ENCODE measurements at regions not wholly inside any gene's neighbourhood (a gene's known extent, or its start where the extent isn't known, plus 50 kb on each side); places are given as distances from the start of the nearest gene placed in this dataset.

DNA sequence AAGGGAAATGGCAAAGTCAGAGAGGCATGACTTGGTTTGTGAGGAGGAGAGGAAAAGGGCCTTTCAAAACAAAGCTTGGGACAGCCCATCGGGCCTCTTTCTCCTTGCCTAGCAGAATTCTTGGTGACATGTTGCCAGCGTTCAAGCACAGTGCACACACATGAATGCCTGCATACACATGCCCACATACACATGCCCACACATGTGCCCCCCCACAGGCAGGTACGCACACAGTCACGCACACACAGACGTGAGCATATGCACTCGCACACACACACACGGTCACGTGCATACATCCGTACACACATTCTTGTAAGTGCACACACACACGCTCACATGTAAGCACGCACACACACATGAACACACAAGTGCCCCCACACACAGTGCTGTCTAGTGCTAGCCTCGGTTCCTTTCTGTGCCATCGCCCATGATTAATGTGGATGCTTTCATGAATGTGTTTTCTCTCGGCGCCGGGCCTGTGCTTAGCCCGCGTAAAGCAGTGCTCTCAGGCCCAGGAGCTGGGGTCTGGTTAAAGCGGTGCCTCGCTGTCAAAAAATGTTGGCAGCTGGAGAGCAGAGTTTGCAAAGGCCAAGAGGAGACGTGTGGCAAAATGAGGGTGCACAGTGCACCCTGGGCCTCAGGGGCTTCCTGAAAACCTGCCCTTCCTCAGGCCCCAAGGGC is 328.8 kb upstream of the DIO3 start:
- POLR2A ChIA-PET = no interaction called here
- CTCF ChIA-PET = no interaction called here

DNA sequence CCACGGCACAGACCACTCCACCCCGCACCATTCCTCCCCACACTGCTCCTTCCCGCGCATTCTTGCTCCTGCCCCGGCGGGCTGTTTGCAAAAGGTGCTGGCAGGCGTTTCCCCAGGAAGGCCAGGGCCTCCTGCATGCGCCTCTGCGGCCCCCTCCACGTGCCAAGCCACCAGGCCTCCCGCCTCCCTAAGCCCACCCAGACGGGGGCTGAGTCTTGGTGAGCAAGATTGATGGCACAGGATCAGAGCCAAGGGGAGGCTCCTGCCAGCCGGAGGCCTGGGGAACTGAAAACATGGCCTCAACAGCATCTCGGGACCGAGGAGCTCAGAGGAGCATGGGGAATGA is 328.3 kb upstream of the DIO3 start:
- POLR2A ChIA-PET = no interaction called here

GRCh38 chr14:101233391-101233790 is 327.9 kb upstream of the DIO3 start:
- ChIA-PET POLR2A (no interaction called here), CTCF (no interaction called here)

More for the DNA sequence above, 328.3 kb upstream of the DIO3 start:
- CTCF ChIA-PET = no interaction called here

DNA sequence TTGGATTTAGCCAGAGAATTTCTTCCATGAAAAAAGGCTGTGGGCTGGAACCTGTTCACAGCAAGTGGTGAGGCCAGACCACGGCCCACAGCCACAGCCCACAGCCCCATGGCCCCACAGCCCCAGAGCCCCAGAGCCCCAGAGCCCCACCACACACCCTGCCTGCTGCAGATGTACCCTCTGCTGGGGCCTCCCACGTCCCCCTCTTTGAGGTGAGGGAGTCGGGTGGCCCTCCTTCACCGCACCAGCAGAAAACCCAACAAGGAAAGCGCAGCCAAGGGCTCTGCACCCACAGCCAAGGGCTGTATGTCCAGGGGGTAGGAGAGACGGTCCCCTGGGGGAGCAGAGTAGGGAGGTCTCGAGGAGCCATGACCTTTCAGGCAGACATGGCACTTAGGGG is 327.5 kb upstream of the DIO3 start:
- CTCF ChIA-PET = no interaction called here
- POLR2A ChIA-PET = interaction anchor here (0.6 kb wide), 1 partner anchor 1916 kb away, joined by 3 read pairs; no protein-coding TSS in a partner anchor

DNA sequence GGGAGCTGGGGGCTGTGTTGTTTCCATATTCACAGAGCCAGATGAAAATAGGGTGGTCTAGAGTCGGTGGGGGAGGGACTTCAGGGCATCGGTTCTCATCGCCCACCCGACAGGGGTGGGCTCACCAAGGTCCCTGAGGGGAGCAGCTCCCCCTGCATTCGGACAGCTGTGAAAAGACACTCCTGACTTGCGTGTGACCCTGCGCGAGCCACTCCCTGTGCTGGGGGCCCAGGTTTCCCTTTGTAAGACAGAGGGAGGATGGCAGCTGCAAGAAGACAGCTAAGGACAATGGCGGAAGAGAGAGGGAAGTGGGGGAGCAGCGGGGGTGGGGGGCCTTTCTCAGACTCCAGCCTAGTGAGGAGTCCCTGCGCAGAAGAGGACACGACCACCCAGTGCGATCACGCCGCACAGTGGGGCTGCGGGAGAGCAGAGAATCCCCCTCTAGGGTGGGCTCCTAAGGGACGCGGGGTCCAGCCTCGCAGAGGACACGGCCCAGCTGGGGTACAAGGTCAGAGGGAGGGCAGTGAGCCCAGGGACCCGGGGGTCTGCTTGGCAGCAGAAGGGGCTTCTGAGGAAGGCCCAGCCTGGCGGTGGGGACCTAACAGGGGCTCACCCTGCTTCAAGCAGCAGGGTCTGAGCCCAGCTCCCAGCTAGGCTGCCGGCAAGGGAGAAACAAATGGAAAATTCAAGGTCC is 326.9 kb upstream of the DIO3 start:
- ChIA-PET POLR2A (interaction anchor here (0.6 kb wide), 1 partner anchor 1916 kb away, joined by 3 read pairs; no protein-coding TSS in a partner anchor), CTCF (no interaction called here)

DNA sequence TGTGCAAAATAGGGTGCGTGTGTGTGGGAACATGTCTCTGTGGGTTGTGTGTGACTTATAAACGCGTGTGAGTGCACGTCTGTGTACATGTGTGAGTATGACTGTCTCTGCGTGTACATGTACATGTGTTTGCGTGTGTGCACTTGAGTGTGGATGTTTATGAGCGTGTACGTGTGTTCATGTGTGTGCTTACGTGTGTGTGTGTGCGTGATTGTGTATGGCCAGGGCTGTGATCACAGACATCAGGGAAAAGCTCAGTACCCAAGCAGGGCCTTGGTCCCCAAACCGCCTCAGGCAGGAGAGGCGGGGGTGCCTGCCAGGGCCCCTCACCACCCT is 326.3 kb upstream of the DIO3 start:
- POLR2A ChIA-PET = no interaction called here
- CTCF ChIA-PET = no interaction called here

- ChIA-PET CTCF (no interaction called here), POLR2A (no interaction called here)
Observed at GRCh38 chr14:101235335-101236103, 325.8 kb upstream of the DIO3 start.

DNA sequence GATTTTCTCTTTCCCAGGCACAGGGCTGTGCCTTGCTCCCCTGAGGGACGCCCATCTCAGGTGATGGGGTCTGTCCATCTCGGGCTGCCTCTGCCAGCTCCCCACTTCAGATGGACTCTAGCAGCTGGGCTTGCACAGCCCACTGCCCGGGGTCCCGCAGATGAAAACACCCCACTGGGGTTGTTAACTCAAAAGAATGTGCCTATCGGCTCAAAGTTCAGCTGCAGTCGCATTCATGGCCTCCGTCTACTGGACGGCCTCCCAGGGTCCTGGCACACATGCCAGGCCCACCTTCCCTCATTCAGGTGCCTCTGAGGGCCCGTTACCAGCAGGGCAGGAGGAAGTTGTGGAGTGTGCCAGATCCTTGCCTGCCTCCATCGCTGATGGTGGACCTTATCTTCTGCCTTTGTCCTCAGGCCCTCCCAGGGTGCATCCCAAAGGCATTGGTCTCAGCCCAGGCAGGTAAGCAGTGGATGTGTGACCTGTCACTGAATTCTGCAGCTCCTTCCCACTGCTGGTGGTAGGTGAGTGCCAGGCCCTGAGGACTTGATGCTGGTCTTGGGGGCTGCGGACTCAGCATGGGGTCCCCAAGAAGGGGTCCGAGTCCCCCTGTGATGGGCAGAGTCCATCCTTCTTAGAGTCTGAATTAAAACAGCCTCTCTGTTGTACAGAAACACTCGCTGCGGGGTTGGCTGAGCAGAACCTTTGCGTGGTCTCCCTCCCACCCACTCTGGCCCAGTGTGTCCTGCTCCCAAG is 324.6 kb upstream of the DIO3 start:
- ChIA-PET POLR2A (no interaction called here), CTCF (no interaction called here)

GRCh38 chr14:101237252-101237616 is 324.1 kb upstream of the DIO3 start:
- POLR2A ChIA-PET = no interaction called here
- CTCF ChIA-PET = no interaction called here

- ChIA-PET POLR2A (no interaction called here), CTCF (no interaction called here)
Observed at GRCh38 chr14:101239065-101239464, 322.2 kb upstream of the DIO3 start.

DNA sequence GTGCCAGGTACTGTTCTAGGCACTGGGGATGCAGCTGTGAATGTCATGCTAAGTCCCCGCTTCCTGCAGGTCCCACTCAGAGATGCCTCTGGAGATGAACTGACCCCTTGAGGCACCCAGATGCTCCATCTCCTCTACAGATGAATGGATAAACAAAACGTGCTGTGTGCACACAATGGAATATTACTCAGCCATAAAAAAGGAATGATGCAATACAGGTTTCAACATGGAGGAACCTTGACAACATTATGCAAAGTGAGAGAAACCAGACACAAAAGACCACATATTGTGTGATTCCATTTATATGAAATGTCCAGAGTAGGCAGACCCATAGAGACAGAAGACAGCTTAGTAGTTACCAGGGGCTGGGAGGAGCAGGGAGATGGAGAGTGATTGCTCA is 320.1 kb upstream of the DIO3 start:
- POLR2A ChIA-PET = no interaction called here
- CTCF ChIA-PET = no interaction called here

- POLR2A ChIA-PET = no interaction called here
- CTCF ChIA-PET = no interaction called here
Observed at GRCh38 chr14:101241807-101242278, 319.5 kb upstream of the DIO3 start.

DNA sequence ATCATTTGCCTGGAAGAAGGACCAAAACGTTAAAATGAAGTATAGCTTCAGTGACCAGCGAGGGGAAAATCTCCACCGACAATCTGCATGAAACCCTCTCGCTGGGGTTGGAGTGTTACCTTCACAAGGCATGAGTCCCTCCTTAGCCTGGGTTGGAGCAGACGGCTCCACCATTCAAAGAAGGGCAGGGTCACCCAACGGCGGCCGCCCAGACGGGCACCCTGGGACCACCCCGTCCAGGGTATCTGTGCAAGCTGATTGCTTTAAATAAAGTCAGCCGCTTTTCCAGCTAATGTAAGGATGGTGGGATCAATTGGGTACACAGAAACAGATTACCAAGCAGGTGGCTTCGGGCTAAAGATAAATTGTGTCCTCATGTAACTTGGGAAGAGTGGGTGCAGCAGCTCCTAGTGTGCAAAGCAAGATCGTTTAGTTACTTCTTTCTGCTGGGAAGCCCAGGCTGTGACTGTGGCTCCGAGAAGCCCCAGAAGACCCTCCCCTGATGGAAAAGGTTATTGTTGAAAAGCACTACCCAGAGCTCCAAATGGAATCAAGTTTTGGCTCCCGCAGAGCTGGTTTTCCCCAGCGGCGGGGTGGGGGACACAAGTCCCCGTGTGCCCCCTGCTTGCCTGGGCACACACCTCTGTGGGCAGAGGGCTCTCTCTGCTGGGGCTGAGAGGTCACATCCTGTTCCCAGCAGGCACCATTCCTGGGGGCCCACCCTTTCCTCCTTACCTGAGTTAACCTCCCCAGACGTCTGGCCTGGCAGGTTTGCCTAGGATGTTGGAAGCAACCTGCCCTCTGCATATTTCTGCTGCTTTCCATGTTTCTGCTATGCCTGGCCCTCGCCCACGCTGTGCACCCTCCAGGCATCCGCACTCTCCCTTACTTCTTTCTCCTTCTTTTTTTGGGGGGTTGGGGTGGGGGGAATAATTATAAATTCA is 318.6 kb upstream of the DIO3 start:
- ChIA-PET CTCF (no interaction called here), POLR2A (no interaction called here)

DNA sequence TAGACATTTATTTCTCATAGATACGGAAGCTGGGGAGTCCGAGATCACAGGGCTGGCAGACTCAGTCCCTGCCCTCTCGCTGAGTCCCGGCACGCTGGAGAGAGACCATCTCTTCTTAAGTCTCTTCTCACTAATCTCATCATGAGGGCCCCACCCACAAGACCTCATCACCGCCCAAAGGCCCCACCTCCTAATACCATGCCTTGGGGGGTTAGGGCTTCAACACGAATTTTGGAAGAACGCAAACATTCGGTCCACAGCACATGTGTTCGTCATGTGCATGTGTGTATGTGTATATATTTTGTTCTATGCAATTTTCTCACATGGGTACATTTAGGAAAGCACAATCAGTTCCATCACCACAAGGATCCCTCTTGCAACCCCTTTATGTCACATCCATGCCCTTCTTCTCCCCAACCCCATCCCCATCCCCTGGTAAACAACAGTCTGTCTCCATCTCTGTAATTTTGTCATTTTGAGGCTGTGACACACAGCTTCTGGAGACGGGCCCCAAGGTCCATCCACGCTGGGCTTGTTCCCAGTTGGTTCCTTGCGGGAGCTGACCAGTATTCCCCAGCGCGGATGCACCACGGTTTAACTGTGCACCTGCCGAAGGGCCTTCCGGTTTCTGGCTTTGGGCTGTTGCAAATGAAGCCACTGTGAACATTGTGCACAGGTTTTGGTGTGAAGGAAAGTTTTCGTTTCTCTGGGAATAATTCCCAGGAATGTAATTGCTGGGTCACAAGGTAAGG is 317.5 kb upstream of the DIO3 start:
- CTCF ChIA-PET = no interaction called here
- POLR2A ChIA-PET = no interaction called here

DNA sequence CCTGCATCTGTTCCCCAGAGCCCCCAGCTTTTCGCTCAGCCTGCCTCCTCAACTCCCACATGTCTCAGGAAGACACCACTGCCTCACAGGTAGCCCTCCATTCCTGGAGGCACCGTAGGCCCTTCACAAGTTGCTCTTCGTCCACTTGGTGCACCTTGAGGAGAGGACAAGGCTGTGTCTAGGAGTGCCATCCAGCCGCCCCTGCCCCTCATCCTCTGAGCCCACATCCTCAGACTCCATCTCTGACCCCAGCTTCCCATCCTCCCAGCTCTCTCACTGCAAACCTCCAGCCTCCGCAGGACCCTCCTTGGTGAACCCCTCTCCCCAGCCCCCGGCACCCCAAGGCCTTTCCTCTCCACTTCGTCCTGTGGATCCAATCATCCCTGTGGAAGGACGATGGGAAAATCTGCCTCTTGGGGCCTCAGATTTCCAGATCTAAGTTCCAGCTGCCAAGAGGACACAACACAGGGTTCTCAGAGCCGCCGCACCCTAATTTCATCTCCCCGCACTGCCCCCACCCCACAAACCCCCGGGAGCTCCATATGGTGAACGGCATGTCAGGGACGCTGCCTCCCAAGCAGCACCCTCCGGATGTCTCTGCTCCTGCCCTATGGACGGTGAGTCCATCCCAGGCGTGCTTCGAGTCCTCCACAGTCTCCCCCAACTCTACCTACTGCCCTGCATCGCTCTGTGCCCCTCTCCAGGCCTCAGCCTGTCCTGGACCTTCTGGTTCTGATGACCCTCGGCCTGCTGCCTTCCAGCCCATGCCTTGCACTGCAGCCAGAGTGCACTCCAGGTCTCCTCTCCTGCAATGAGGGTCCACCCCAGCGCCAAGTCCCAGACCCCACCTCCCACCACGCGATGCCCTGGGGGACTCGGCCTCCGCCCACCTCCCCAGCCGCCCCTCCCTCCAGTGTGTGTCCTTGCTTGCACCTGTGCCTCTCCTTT is 314.1 kb upstream of the DIO3 start:
- CTCF ChIA-PET = no interaction called here
- POLR2A ChIA-PET = no interaction called here

DNA sequence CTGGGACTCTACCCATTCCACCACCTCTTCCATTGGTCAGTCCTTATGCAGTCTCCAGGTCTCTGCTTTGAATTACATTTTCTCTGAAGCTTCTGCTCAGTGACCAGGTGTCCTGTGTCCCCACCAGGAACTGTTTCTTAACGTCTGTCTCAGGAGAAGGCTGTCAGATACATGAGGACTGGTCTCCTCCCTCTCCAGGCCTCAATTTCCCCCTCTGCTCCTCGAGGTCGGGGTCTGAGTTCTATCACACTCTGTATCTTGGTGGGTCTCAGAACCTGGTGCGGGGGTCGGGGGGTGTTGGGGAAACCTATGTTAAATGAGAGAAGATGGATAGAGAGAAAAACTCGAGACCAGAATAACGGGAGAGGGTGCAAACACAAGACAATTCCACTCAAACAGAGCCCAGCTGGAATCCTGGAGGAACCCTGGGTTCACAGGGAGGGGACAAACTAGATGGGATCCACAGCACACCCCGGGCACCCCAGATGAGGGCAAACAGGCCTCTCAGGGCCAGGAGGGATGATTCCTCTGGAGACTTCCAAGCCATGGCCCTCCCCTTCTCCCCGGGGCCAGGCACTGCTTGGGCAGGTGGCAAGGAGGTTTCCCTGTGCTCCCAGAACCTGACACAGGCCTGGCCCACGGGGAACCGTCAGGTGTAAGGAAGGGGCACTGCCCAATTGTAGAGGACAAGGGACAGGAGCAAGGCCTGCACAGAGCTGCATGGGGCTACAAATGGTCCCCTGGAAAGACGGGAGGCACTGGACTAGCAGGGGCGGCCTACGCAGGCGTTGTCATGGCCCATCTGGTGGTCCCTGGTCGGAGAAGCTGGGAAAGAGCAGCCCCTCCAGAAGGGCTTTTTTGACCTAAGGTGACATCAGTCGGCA is 313.2 kb upstream of the DIO3 start:
- ChIA-PET CTCF (no interaction called here), POLR2A (no interaction called here)

All from activated CD8-positive, alpha-beta memory T cell treated with anti-CD3 and anti-CD28 coated beads for 36 hours (primary cell).